CD4-positive, alpha-beta T cell treated with Interleukin-21 for 1 hour (primary cell): ENCODE measurements at regions not wholly inside any gene's neighbourhood (a gene's known extent, or its start where the extent isn't known, plus 50 kb on each side); places are given as distances from the start of the nearest gene placed in this dataset.
"Not testable (repeated sequence)": the region's sequence is repeated elsewhere in the genome, so short reads cannot be mapped to it uniquely, and the experiment has no call there.

ENCODE experiments used
- DNase-seq: peaks from one replicate; pipeline ENCODE4 v3.0.0-alpha.2; 2020

- DNase-seq, result not testable (repeated sequence)
Measured at GRCh38 chr2:176951218-176951617, 261.4 kb upstream of the HNRNPA3 start.

DNA sequence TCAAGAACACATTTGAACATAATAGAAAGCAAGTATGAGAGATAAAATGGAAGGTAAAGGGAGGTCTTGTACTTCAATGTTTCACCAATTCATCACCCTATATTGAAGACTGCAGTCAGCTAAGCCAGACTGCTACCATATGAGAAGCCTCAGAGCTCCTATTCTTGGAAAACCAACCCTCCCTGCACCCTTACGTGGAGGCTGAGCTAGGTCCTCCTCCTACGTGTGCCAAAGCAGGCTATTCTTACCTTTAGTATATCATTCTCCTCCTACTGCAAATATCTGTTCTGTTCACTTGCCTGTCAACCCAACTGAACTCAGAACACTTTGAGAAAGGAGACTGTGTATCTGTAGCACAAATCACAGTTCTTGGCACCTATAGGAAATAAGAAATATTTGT is 255.8 kb upstream of the HNRNPA3 start:
- no peak for DNase-seq

DNA sequence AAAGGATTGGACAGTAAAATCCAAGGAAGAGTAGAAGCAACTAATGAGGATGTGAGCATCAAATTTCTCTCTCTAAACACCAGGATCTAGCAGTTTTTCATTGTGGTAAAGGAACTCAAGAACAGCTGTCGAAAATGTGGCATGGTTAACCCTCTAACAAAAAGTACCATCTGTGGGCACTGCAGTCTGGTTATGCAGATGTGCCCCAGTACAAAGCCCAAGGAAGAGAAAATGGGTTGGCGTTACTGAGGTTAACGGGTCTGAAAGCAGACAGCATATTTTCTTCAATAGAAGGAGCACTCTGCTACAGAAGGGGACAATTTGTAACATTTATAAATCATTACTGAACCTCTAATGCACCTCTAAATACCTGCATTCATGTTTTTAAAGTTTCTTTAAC is 253.0 kb upstream of the HNRNPA3 start:
- DNase-seq, result no peak

GRCh38 chr2:176960061-176960460 is 252.5 kb upstream of the HNRNPA3 start:
- no peak for DNase-seq

DNA sequence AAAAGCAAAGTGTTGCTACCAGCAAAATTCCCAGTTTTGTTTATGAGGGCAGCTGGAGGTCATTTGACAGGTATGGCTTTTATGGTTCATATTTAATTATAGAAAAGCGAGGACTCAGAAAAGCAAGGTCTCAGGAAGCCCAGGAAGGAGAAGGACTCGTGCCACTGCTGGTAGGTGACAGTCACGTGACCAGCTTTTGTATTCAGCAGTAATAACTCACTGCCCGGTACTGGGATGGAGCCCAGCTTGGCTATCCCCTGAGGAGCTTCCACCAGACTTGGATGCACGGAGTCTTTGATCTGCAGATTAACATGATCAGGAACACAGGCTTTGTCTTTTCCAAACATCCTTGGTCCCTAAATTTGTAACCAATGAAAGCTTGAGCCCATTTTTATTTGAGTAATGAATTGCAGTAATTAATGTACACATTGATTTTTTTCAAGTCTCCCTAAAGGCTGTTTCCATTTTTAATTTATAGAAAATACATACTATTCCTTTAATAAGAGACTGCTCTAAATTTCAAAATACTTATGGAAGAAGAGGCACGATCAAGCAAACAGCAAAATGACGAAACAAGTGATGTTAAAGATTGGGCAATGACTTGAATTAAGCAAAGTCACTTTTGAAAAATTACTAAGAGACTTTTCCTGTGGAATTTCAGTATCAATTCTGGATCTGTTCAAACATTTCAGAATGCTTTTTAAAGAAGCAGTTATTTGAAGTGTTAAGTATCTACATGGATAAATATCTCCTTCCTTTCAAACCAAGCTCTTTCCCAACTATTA is 251.7 kb upstream of the HNRNPA3 start:
- DNase-seq, result no peak

DNA sequence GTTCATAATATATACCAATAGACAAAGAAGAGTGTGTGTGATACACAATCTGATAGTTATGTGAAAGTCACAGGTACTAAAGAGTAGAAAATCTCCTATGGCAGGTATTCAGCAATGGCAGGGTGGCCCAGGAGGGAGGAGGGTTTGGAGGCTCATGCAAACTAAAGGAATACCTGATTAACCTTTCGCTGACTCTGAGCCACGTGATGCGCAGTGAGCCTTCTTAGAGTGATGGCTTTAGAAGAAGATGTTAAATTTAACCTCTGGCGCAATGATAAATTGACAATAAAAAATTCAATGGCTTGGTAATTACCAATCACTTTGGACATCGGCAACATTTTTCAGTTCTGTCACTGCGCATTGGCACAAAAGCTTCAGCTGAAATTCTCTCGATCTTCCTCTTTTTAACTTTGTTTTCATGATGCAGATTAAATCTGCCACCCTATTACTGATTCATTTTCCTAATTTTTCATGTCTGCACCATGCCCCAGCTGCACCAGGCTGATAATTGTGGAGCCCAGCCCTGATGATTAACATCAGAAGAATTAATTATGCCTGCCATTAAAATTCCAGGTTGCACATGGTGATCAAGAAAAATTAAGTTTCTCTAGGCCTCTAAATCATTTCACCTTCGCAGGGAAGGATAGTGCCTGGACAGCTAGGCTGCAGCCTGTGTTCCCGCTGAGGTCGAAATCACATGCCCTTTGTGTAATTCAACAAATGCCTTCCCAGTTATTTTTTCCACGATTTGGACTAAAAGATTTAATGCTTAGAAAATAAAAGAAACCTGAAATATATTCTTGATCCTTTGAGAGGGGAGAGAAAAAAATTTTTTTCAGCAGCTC is 250.6 kb upstream of the HNRNPA3 start:
- DNase-seq, result no peak

GRCh38 chr2:176963568-176964287 is 248.9 kb upstream of the HNRNPA3 start:
- no peak for DNase-seq

GRCh38 chr2:176967911-176968450 is 244.6 kb upstream of the HNRNPA3 start:
- DNase-seq, result no peak

- DNase-seq, result no peak
Measured at GRCh38 chr2:176969642-176970359, 242.8 kb upstream of the HNRNPA3 start.

DNA sequence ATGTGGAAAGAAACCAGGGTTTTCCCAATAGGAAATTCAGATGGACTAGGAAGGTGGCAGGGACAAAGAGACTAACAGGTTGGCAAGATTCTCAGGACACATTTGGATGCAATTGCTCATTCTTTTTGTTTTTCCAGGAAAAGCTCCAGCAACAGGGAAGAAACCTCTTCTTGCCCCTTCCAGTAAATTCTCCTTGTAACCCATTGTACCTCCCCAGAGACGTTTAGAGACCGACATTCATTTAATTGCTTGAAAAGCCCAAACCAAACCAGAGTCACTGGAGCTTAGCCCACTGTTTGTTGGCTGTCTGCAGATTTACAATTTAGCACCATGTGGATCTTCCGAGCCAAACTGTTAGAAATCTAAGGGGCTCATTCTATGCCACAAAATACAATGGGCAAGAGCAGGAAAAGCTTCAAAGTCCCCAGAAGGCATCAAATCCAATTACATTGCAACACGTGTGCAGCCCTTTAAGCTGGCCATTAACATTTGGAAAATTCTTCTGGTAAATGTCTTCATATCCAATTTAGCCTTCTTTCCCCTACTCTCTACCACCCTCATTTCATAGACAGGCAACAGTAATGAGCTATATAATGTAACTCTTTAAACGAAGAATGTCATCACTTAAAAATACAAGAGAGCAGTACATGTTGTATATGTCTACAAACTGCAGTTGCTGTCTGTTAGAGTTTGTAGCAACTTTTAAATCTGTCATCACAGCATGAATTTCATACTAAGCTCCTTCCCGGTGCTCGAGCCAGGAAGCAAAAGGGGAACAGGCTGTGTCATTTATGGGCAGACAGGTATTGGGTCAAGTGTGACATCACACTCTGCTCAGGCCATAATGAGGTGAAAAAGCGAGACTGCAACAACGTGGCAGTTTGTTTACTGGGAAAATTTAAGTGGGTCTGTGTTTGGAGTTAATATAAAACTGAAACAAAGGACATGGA is 235.6 kb upstream of the HNRNPA3 start:
- DNase-seq, result no peak

GRCh38 chr2:176978921-176979320 is 233.7 kb upstream of the HNRNPA3 start:
- DNase-seq, result no peak

- DNase-seq, result no peak
Measured at GRCh38 chr2:176979981-176980710, 232.4 kb upstream of the HNRNPA3 start.

DNA sequence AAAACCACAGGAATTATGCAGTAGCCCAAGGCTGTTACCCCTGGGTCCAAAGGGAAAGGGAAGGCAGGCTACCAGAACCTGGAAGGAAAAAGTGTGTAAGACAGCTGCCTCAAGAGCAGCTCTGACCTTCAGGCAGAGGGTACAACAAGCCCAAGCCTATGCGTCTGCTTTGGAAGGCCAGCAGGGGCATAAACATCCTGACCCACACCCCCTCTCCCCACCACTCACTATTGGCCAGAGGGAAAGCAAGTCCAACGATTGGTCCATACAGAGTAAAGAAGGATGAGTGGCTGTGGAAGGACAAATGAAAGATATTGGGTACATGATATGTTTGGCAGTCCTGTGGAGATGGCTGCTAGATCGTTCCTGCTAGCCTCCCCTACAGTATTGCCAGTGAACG is 227.6 kb upstream of the HNRNPA3 start:
- DNase-seq, result no peak

- no peak for DNase-seq
Measured at GRCh38 chr2:176985871-176986270, 226.7 kb upstream of the HNRNPA3 start.

GRCh38 chr2:176986487-176986886 is 226.1 kb upstream of the HNRNPA3 start:
- no peak for DNase-seq

DNA sequence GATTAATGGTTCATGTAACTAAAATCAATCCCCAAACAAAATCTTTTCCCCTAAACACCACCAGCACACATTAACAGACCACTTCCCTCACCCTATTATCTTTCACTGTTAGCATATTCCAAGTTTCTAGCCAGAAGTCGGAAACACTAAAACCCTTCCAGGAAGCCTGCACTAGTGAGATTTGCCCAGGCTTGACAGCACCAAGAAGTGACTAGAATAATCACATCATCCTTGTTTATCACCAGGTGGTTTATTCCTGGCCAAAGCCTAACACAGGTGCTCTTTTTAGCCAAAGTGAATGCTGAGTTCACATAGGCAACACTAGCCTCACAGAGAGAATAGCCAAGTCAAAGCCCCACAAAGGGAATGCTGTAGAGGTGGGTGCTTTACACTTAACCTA is 221.2 kb upstream of the HNRNPA3 start:
- DNase-seq, result no peak

- peak; percentile 14 for DNase-seq
Measured at GRCh38 chr2:176997074-176997791, 215.4 kb upstream of the HNRNPA3 start.

- DNase-seq, result no peak
Measured at GRCh38 chr2:176997792-176998169, 214.8 kb upstream of the HNRNPA3 start.

- DNase-seq, result no peak
Measured at GRCh38 chr2:176999301-176999700, 213.3 kb upstream of the HNRNPA3 start.
